Stomach (tissue), 8 donors: ENCODE measurements at regions not wholly inside any gene's neighbourhood (a gene's known extent, or its start where the extent isn't known, plus 50 kb on each side); places are given as distances from the start of the nearest gene placed in this dataset.

Experiments
- DNase-seq, 2 donors: peaks; one replicate each; pipeline versions ENCODE4 v3.0.0 to v3.0.0-alpha.2; 2013 to 2019
- H3K27ac ChIP-seq, 5 donors: fragments of 200-600 bp in 4 of 5; sonication (generic) in 4 of 5; one replicate each; pipeline ENCODE4 v1.5.1; 2013 to 2019; ENCODE audit warnings: mild to moderate bottlenecking in 1 of 5, moderate library complexity in 1 of 5
- H3K27me3 ChIP-seq, 3 donors: fragments of 200-600 bp; sonication (generic); one replicate each; pipeline ENCODE4 v1.5.1; 2017 to 2019; ENCODE audit warnings: mixed run types in 1 of 3
- H3K36me3 ChIP-seq, 4 donors: fragments of 200-600 bp; sonication (generic); 1 replicate in 3 of 4; 2 replicates in 1 of 4; pipeline ENCODE4 v1.5.1; 2016 to 2019
- H3K4me1 ChIP-seq, 4 donors: fragments of 200-600 bp; sonication (generic); one replicate each; pipeline ENCODE4 v1.5.1; 2016 to 2019
- H3K4me3 ChIP-seq, 4 donors: fragments of 200-600 bp; sonication (generic) in 3 of 4; one replicate each; pipeline ENCODE4 v1.5.1; 2016 to 2019; ENCODE audit warnings: mild to moderate bottlenecking in 1 of 4
- H3K9me3 ChIP-seq, 4 donors: fragments of 200-600 bp; sonication (generic); one replicate each; pipeline ENCODE4 v1.5.1; 2016 to 2019
- CTCF ChIP-seq, 7 experiments: fragments of 450-650 bp in 4 of 7; fragments of 200-600 bp in 3 of 7; sonication (generic) in 3 of 7; IDR thresholded peaks; one replicate each; pipeline ENCODE4 v1.5.1; 2016 to 2019; ENCODE audit warnings: antibody characterized with exemption in 7 of 7, control low read depth in 2 of 7, mild to moderate bottlenecking in 1 of 7
- EP300 ChIP-seq: sonication (generic); formaldehyde crosslinking; IDR thresholded peaks from one replicate; pipeline ENCODE4 v1.6.1; 2017; ENCODE audit warnings: antibody characterized with exemption
- POLR2A ChIP-seq, 4 donors: fragments of 450-650 bp; IDR thresholded peaks; one replicate each; pipeline ENCODE4 v1.6.1; 2016; ENCODE audit warnings: antibody characterized with exemption in 4 of 4, control low read depth in 2 of 4, mild to moderate bottlenecking in 1 of 4, moderate library complexity in 1 of 4
- POLR2AphosphoS5 ChIP-seq, 3 donors: sonication (generic); formaldehyde crosslinking; IDR thresholded peaks; one replicate each; pipeline ENCODE4 v1.6.1; 2016; ENCODE audit warnings: antibody characterized with exemption in 3 of 3
- WGBS, 5 donors: extraction: QIAGEN DNeasy Blood & Tissue Kit in 3 of 5; methylation state at CpG; one replicate each; pipeline versions ENCODE4 v1.1.5 to v1.1.7; 2013 to 2018; 5-methylcytosine and 5-hydroxymethylcytosine counted together
- intact Hi-C: fragments of 100-400 bp; cut with DNase I; formaldehyde crosslinking; loops from one replicate; pipeline ENCODE4 v1.15.1; 2023; ENCODE audit warnings: low total_unique reads
- donor health status: healthy with polysubstance abuse.
- donor health status: Bipolar disorder and iron deficiency.
- donor health status: healthy.

- TF ChIP-seq POLR2AphosphoS5 (IDR thresholded peaks at IDR 0.05) (no peak), EP300 (no peak), POLR2A (IDR thresholded peaks at IDR 0.05) (no peak), CTCF (IDR thresholded peaks at IDR 0.05) (no peak)
- Histone ChIP-seq H3K27me3 (no peaks in the 10 kb centered on the region), H3K27ac (no peak overlapping the region), H3K4me3 (no peak overlapping the region), H3K36me3 (no peaks in the 10 kb centered on the region), H3K9me3 (no peaks in the 10 kb centered on the region), H3K4me1 (peaks cover 10 to 32% (median 21%) of the 10 kb centered on the region in 4 donors)
- intact Hi-C loops, result no loop called here
- WGBS, 5 donors, result 67 to 90% (median 84%) methylated on average over 6 of the region's 6 CpGs
- no peak for DNase-seq
Measured at GRCh38 chr13:44112700-44113329, 233.1 kb downstream of the LACC1 start.

- 51 to 62% (median 52%) methylated on average over 7 of the region's 7 CpGs for WGBS, 5 donors
- no peak overlapping the region for H3K4me3 ChIP-seq
- H3K27me3 ChIP-seq, result no peaks in the 10 kb centered on the region
- intact Hi-C loops, result no loop called here
- H3K4me1 ChIP-seq, result peaks cover 5 to 31% (median 15%) of the 10 kb centered on the region in 4 donors
- H3K27ac ChIP-seq, result peak overlapping the region; percentile 30 to 80 (median 58)
- TF ChIP-seq CTCF (IDR thresholded peaks at IDR 0.05) (no peak), POLR2AphosphoS5 (IDR thresholded peaks at IDR 0.05) (peak in 1 of 3 donors; percentile 28), POLR2A (IDR thresholded peaks at IDR 0.05) (no peak), EP300 (no peak)
- H3K36me3 ChIP-seq, result no peaks in the 10 kb centered on the region
- DNase-seq, result no peak
- H3K9me3 ChIP-seq, result no peaks in the 10 kb centered on the region
Measured at GRCh38 chr13:44116562-44117332, 237.0 kb downstream of the LACC1 start.

GRCh38 chr13:44117351-44117750 is 237.6 kb downstream of the LACC1 start:
- DNase-seq, result peak in 1 of 2 donors; percentile 56
- intact Hi-C loops, result no loop called here
- H3K9me3 ChIP-seq, result no peaks in the 10 kb centered on the region
- 0 to 8% (median 1%) methylated on average over 3 of the region's 3 CpGs for WGBS, 5 donors
- no peak overlapping the region for H3K4me3 ChIP-seq
- H3K4me1 ChIP-seq, result peaks cover 5 to 31% (median 15%) of the 10 kb centered on the region in 4 donors
- no peaks in the 10 kb centered on the region for H3K27me3 ChIP-seq
- no peaks in the 10 kb centered on the region for H3K36me3 ChIP-seq
- H3K27ac ChIP-seq, result peak overlapping the region in 4 of 5 donors; percentile 39 to 80 (median 67)
- TF ChIP-seq EP300, result no peak
- no peak for TF ChIP-seq CTCF (IDR thresholded peaks at IDR 0.05)
- no peak for TF ChIP-seq POLR2A (IDR thresholded peaks at IDR 0.05)
- no peak for TF ChIP-seq POLR2AphosphoS5 (IDR thresholded peaks at IDR 0.05)

- no peaks in the 10 kb centered on the region for H3K9me3 ChIP-seq
- peak overlapping the region in 4 of 5 donors; percentile 39 to 80 (median 67) for H3K27ac ChIP-seq
- no peak for TF ChIP-seq POLR2A (IDR thresholded peaks at IDR 0.05)
- TF ChIP-seq CTCF (IDR thresholded peaks at IDR 0.05), result no peak
- TF ChIP-seq EP300, result no peak
- TF ChIP-seq POLR2AphosphoS5 (IDR thresholded peaks at IDR 0.05), result no peak
- no peaks in the 10 kb centered on the region for H3K36me3 ChIP-seq
- H3K27me3 ChIP-seq, result no peaks in the 10 kb centered on the region
- peaks cover 5 to 31% (median 15%) of the 10 kb centered on the region in 4 donors for H3K4me1 ChIP-seq
- DNase-seq, result no peak
- H3K4me3 ChIP-seq, result no peak overlapping the region
- intact Hi-C loops, result no loop called here
- WGBS, 5 donors, result 50 to 68% (median 54%) methylated on average over 2 of the region's 2 CpGs
Measured at GRCh38 chr13:44117816-44118215, 238.1 kb downstream of the LACC1 start.
